Heart left ventricle (tissue), 13 donors: ENCODE measurements at regions not wholly inside any gene's neighbourhood (a gene's known extent, or its start where the extent isn't known, plus 50 kb on each side); places are given as distances from the start of the nearest gene placed in this dataset.

Experiments used
- CTCF ChIP-seq, 12 donors: fragments of 200-600 bp; sonication (generic) in 4 of 12; IDR thresholded peaks; one replicate each; pipeline versions ENCODE4 v1.5.0 to v1.8.0; 2018 to 2022; ENCODE audit warnings: antibody characterized with exemption in 12 of 12, mild to moderate bottlenecking in 5 of 12
- POLR2A ChIP-seq, 2 donors: fragments of 450-650 bp; IDR thresholded peaks; one replicate each; pipeline ENCODE4 v1.6.1; 2017; ENCODE audit warnings: antibody characterized with exemption in 2 of 2, mild to moderate bottlenecking in 2 of 2, moderate library complexity in 2 of 2
- donor health status: ischemic (EF 13 %, LVEDD 7.1; RV severe dilation, severe dysfunction).
- donor health status: DM: no; HTN: yes; CAD: no.
- donor health status: DM: no; HTN: no; CAD: no.
- donor health status: ischemic (EF 25% LVEDD 6.9; RV normal size, moderate dysfunction).
- donor health status: ischemic (EF 25% LVEDD 5.7; RV mildly dilated, moderate dysfunction).
- donor health status: ischemic (EF 35%, LVEDD 5.7; RV mildly dilated, moderate dysfunction).
- donor health status: nonischemic (EF 11% LVEDD 7.7; RV severe dilation, severe dysfunction).
- donor health status: DM: yes; HTN: yes; CAD: no.
- donor health status: PGD.
- donor health status: ischemic (EF 29% LVEDD 5.4; RV normal size, mild dysfunction).
- donor health status: nonischemic (EF 23%, LVEDD 6.1; RV moderate dilation, normal function).

GRCh38 chr2:125886153-125886552 lies 769.8 kb upstream of the GYPC start:
- TF ChIP-seq CTCF (IDR thresholded peaks at IDR 0.05) (no peak), POLR2A (IDR thresholded peaks at IDR 0.05) (no peak)
